Uterus (tissue), 3 donors: ENCODE measurements at regions not wholly inside any gene's neighbourhood (a gene's known extent, or its start where the extent isn't known, plus 50 kb on each side); places are given as distances from the start of the nearest gene placed in this dataset.

Source experiments
- DNase-seq, 2 donors: peaks; one replicate each; pipeline ENCODE4 v3.0.0-alpha.2; 2019 to 2020
- H3K27ac ChIP-seq, 2 donors: fragments of 200-600 bp; sonication (generic); 1 replicate in 1 of 2; 2 replicates in 1 of 2; pipeline ENCODE4 v1.5.1; 2016 to 2018
- H3K27me3 ChIP-seq, 2 donors: fragments of 200-600 bp; sonication (generic); one replicate each; pipeline ENCODE4 v1.5.1; 2018 to 2019; ENCODE audit warnings: control low read depth in 1 of 2
- H3K36me3 ChIP-seq, 2 donors: fragments of 200-600 bp; sonication (generic); one replicate each; pipeline ENCODE4 v1.5.1; 2019; ENCODE audit warnings: control low read depth in 1 of 2
- H3K4me1 ChIP-seq, 2 donors: fragments of 200-600 bp; sonication (generic); one replicate each; pipeline ENCODE4 v1.5.1; 2018 to 2019; ENCODE audit warnings: control low read depth in 1 of 2
- H3K4me3 ChIP-seq, 2 donors: fragments of 200-600 bp; sonication (generic); 1 replicate in 1 of 2; 2 replicates in 1 of 2; pipeline ENCODE4 v1.5.1; 2018 to 2019; ENCODE audit warnings: mild to moderate bottlenecking in 1 of 2
- H3K9me3 ChIP-seq, 2 donors: fragments of 200-600 bp; sonication (generic); one replicate each; pipeline ENCODE4 v1.5.1; 2019; ENCODE audit warnings: control low read depth in 1 of 2
- CTCF ChIP-seq, 4 experiments: fragments of 200-600 bp in 2 of 4; fragments of 450-650 bp in 2 of 4; sonication (generic) in 2 of 4; IDR thresholded peaks; one replicate each; pipeline ENCODE4 v1.5.1; 2016 to 2019; ENCODE audit warnings: antibody characterized with exemption in 4 of 4, mild to moderate bottlenecking in 2 of 4, moderate library complexity in 1 of 4
- POLR2A ChIP-seq, 2 donors: fragments of 450-650 bp; IDR thresholded peaks; one replicate each; pipeline ENCODE4 v1.6.1; 2016; ENCODE audit warnings: antibody characterized with exemption in 2 of 2, mild to moderate bottlenecking in 1 of 2, moderate library complexity in 1 of 2
- intact Hi-C: fragments of 100-400 bp; cut with DNase I; formaldehyde crosslinking; loops from one replicate; pipeline ENCODE4 v1.15.1; 2023; ENCODE audit warnings: low total_unique reads
- donor health status: DM: yes; HTN: yes; CAD: no.

GRCh38 chr11:110000031-110000502 is 93.1 kb upstream of the ZC3H12C start:
- TF ChIP-seq CTCF (IDR thresholded peaks at IDR 0.05): no peak
- H3K9me3 ChIP-seq: no peaks in the 10 kb centered on the region
- H3K36me3 ChIP-seq: no peaks in the 10 kb centered on the region
- H3K4me1 ChIP-seq: no peaks in the 10 kb centered on the region
- H3K4me3 ChIP-seq: no peak overlapping the region
- DNase-seq: no peak
- intact Hi-C loops: no loop called here
- H3K27ac ChIP-seq: no peak overlapping the region
- H3K27me3 ChIP-seq: no peaks in the 10 kb centered on the region

GRCh38 chr11:110000850-110001249 is 92.3 kb upstream of the ZC3H12C start:
- intact Hi-C loops: no loop called here
- no peaks in the 10 kb centered on the region for H3K9me3 ChIP-seq
- no peaks in the 10 kb centered on the region for H3K36me3 ChIP-seq
- no peaks in the 10 kb centered on the region for H3K4me1 ChIP-seq
- TF ChIP-seq POLR2A (IDR thresholded peaks at IDR 0.05) (no peak), CTCF (IDR thresholded peaks at IDR 0.05) (no peak)
- H3K27me3 ChIP-seq: no peaks in the 10 kb centered on the region
- DNase-seq: no peak
- H3K4me3 ChIP-seq: no peak overlapping the region
- H3K27ac ChIP-seq: no peak overlapping the region

GRCh38 chr11:110003426-110003825 is 89.8 kb upstream of the ZC3H12C start:
- Histone ChIP-seq H3K4me1 (no peaks in the 10 kb centered on the region), H3K27ac (no peak overlapping the region), H3K36me3 (no peaks in the 10 kb centered on the region), H3K9me3 (no peaks in the 10 kb centered on the region), H3K4me3 (no peak overlapping the region), H3K27me3 (no peaks in the 10 kb centered on the region)
- intact Hi-C loops: no loop called here
- DNase-seq: no peak
- TF ChIP-seq POLR2A (IDR thresholded peaks at IDR 0.05) (no peak), CTCF (IDR thresholded peaks at IDR 0.05) (no peak)

- Histone ChIP-seq H3K27me3 (no peaks in the 10 kb centered on the region), H3K4me1 (no peaks in the 10 kb centered on the region), H3K4me3 (no peak overlapping the region), H3K36me3 (no peaks in the 10 kb centered on the region), H3K9me3 (no peaks in the 10 kb centered on the region), H3K27ac (no peak overlapping the region)
- no peak for TF ChIP-seq POLR2A (IDR thresholded peaks at IDR 0.05)
- TF ChIP-seq CTCF (IDR thresholded peaks at IDR 0.05): no peak
- intact Hi-C loops: no loop called here
- DNase-seq: no peak
These were observed 81.6 kb upstream of the ZC3H12C start for GRCh38 chr11:110011595-110011994.

GRCh38 chr11:110015695-110016094 is 77.5 kb upstream of the ZC3H12C start:
- Histone ChIP-seq H3K27me3 (no peaks in the 10 kb centered on the region), H3K36me3 (no peaks in the 10 kb centered on the region), H3K4me1 (no peaks in the 10 kb centered on the region), H3K9me3 (no peaks in the 10 kb centered on the region), H3K4me3 (no peak overlapping the region), H3K27ac (no peak overlapping the region)
- no peak for DNase-seq
- intact Hi-C loops: no loop called here
- TF ChIP-seq CTCF (IDR thresholded peaks at IDR 0.05): no peak
- TF ChIP-seq POLR2A (IDR thresholded peaks at IDR 0.05): no peak
